Epithelial cell of esophagus (primary cell): ENCODE measurements at regions not wholly inside any gene's neighbourhood (a gene's known extent, or its start where the extent isn't known, plus 50 kb on each side); places are given as distances from the start of the nearest gene placed in this dataset.

ENCODE experiments used
- DNase-seq: peaks from one replicate; pipeline ENCODE4 v3.0.0; 2010; ENCODE audit warnings: low read depth
- H3K4me3 ChIP-seq: 2 replicates; pipeline ENCODE4 v1.5.1; 2011; ENCODE audit warnings: mild to moderate bottlenecking, low read length, control low read depth
- TF ChIP-seq, protein P1 (sequence below): IDR thresholded peaks from 2 replicates; pipeline ENCODE4 v1.5.1; 2011; ENCODE audit warnings: low read depth, mild to moderate bottlenecking, low read length, control low read depth, inconsistent platforms; ENCODE audit not compliant: insufficient read depth; ENCODE audit errors: missing control alignments

GRCh38 chr10:81108516-81109199 is 571.0 kb downstream of the SH2D4B start:
- TF ChIP-seq, protein P1, sequence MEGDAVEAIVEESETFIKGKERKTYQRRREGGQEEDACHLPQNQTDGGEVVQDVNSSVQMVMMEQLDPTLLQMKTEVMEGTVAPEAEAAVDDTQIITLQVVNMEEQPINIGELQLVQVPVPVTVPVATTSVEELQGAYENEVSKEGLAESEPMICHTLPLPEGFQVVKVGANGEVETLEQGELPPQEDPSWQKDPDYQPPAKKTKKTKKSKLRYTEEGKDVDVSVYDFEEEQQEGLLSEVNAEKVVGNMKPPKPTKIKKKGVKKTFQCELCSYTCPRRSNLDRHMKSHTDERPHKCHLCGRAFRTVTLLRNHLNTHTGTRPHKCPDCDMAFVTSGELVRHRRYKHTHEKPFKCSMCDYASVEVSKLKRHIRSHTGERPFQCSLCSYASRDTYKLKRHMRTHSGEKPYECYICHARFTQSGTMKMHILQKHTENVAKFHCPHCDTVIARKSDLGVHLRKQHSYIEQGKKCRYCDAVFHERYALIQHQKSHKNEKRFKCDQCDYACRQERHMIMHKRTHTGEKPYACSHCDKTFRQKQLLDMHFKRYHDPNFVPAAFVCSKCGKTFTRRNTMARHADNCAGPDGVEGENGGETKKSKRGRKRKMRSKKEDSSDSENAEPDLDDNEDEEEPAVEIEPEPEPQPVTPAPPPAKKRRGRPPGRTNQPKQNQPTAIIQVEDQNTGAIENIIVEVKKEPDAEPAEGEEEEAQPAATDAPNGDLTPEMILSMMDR, result no peak
- peak; percentile 33 for DNase-seq
- H3K4me3 ChIP-seq, result no peak overlapping the region

GRCh38 chr10:81109200-81109752 is 571.6 kb downstream of the SH2D4B start:
- TF ChIP-seq, protein P1, result no peak
- no peak for DNase-seq

GRCh38 chr10:81116201-81116600 is 578.5 kb downstream of the SH2D4B start:
- DNase-seq, result peak; percentile 36
- no peak overlapping the region for H3K4me3 ChIP-seq
- TF ChIP-seq, protein P1, result no peak

More at GRCh38 chr10:81109200-81109752, 571.6 kb downstream of the SH2D4B start:
- no peak overlapping the region for H3K4me3 ChIP-seq

GRCh38 chr10:81116990-81117389 is 579.3 kb downstream of the SH2D4B start:
- TF ChIP-seq, protein P1, result peak; percentile 29
- H3K4me3 ChIP-seq, result no peak overlapping the region
- DNase-seq, result peak; percentile 2

DNA sequence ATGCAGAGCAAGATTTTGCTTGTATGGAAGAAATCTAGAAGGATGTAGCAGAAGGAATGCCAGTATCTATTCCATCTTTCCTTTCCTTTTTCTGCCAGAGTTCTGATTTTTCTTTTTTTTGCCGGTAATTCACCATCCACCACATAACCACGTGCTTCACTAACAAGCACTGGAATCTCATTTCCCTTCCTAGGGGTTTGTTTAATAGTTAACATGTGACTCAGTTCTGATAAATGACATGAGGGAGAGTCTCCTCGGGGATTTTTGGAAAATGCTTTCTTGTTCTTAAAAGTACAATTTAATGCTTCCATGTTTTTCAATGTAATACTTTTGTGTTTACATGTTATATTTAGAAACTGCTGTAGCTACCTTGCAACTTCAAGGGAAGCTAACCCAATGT is 590.2 kb downstream of the SH2D4B start:
- DNase-seq, result no peak
- TF ChIP-seq, protein P1, result no peak
- H3K4me3 ChIP-seq, result no peak overlapping the region

GRCh38 chr10:81130014-81130413 is 592.3 kb downstream of the SH2D4B start:
- H3K4me3 ChIP-seq, result no peak overlapping the region
- TF ChIP-seq, protein P1, result no peak
- DNase-seq, result no peak

DNA sequence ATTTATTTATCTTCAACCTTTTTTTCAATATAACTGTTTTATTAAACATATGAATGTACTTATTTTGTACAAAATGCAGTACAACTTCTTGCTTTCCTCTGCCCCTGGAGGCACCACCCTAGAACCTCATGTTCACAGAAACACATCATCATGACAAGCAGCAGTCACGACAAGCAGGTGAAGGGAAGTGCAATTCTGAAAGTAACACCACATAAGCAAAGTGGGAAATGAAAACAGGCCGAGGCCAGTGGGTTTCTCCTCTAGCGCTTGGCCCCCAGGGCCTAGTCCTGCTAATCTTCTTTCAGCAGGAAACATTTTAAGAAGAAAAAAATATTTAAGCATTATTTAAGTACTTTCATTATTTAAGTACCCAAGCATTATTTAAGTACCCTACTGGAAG is 598.1 kb downstream of the SH2D4B start:
- TF ChIP-seq, protein P1, result no peak
- no peak for DNase-seq
- H3K4me3 ChIP-seq, result no peak overlapping the region
